Kidney (tissue), 13 donors: ENCODE measurements at regions not wholly inside any gene's neighbourhood (a gene's known extent, or its start where the extent isn't known, plus 50 kb on each side); places are given as distances from the start of the nearest gene placed in this dataset.

Source experiments
- DNase-seq, 5 donors: peaks; one replicate each; pipeline ENCODE4 v3.0.0-alpha.2; 2013 to 2020
- FAIRE-seq: peaks from 2 replicates; lab custom pipeline; 2012; peaks lifted over from hg19 to GRCh38; lab: Jason Lieb, UNC
- H3K27ac ChIP-seq, 2 donors: one replicate each; pipeline ENCODE4 v1.7.0; 2013; ENCODE audit warnings: low read depth in 2 of 2, low read length in 2 of 2, inconsistent platforms in 1 of 2
- H3K27me3 ChIP-seq: one replicate; pipeline ENCODE4 v1.7.1; 2013; ENCODE audit warnings: low read length, inconsistent platforms; ENCODE audit not compliant: control insufficient read depth, insufficient read depth
- H3K36me3 ChIP-seq, 3 donors: one replicate each; pipeline versions ENCODE4 v1.7.0 to v1.7.1; 2013; ENCODE audit warnings: low read length in 3 of 3, control low read depth in 1 of 3, inconsistent platforms in 1 of 3; ENCODE audit not compliant: insufficient read depth in 3 of 3, control insufficient read depth in 2 of 3
- H3K4me1 ChIP-seq, 3 donors: one replicate each; pipeline versions ENCODE4 v1.7.0 to v1.7.1; 2013; ENCODE audit warnings: low read length in 3 of 3, inconsistent platforms in 1 of 3, low read depth in 1 of 3; ENCODE audit not compliant: control insufficient read depth in 2 of 3, insufficient read depth in 2 of 3
- H3K4me3 ChIP-seq, 3 donors: one replicate each; pipeline versions ENCODE4 v1.7.0 to v1.8.1; 2013; ENCODE audit warnings: low read length in 3 of 3, control low read depth in 1 of 3, inconsistent platforms in 1 of 3
- H3K9ac ChIP-seq, 3 donors: one replicate each; pipeline versions ENCODE4 v1.7.0 to v1.7.1; 2013; ENCODE audit warnings: low read length in 3 of 3, control low read depth in 1 of 3, inconsistent platforms in 1 of 3
- H3K9me3 ChIP-seq, 3 donors: one replicate each; pipeline versions ENCODE4 v1.7.0 to v1.7.1; 2013; ENCODE audit warnings: low read length in 3 of 3, control low read depth in 1 of 3, inconsistent platforms in 1 of 3; ENCODE audit not compliant: control insufficient read depth in 2 of 3, insufficient read depth in 1 of 3
- intact Hi-C: fragments of 100-400 bp; cut with DNase I; formaldehyde crosslinking; loops from one replicate; pipeline ENCODE4 v1.11.1; 2022
- TF ChIP-seq, protein P1 (sequence below): IDR thresholded peaks from 3 replicates; pipeline ENCODE4 v1.5.1; 2012; ENCODE audit warnings: mild to moderate bottlenecking, moderate library complexity, borderline replicate concordance; ENCODE audit not compliant: insufficient read depth; ENCODE audit errors: extremely low read depth
- donor health status: control.
- donor health status: control.
- donor health status: control.
- donor health status: control.
- donor health status: control.
- donor health status: DM: yes; HTN: yes; CAD: no.
- donor health status: Normal renal cell carcinoma (clear cell type).

GRCh38 chr3:190984502-190985244 is 122.2 kb upstream of the GMNC start:
- Histone ChIP-seq H3K27ac (no peak overlapping the region), H3K9ac (no peak overlapping the region), H3K27me3 (no peaks in the 10 kb centered on the region), H3K4me1 (no peaks in the 10 kb centered on the region), H3K36me3 (no peaks in the 10 kb centered on the region), H3K9me3 (peaks cover 0 to 3% (median 0%) of the 10 kb centered on the region in 3 donors), H3K4me3 (no peak overlapping the region)
- DNase-seq (no peak), FAIRE-seq (no peak)
- intact Hi-C loops = no loop called here
- TF ChIP-seq, protein P1, sequence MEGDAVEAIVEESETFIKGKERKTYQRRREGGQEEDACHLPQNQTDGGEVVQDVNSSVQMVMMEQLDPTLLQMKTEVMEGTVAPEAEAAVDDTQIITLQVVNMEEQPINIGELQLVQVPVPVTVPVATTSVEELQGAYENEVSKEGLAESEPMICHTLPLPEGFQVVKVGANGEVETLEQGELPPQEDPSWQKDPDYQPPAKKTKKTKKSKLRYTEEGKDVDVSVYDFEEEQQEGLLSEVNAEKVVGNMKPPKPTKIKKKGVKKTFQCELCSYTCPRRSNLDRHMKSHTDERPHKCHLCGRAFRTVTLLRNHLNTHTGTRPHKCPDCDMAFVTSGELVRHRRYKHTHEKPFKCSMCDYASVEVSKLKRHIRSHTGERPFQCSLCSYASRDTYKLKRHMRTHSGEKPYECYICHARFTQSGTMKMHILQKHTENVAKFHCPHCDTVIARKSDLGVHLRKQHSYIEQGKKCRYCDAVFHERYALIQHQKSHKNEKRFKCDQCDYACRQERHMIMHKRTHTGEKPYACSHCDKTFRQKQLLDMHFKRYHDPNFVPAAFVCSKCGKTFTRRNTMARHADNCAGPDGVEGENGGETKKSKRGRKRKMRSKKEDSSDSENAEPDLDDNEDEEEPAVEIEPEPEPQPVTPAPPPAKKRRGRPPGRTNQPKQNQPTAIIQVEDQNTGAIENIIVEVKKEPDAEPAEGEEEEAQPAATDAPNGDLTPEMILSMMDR = no peak

- H3K36me3 ChIP-seq = no peaks in the 10 kb centered on the region
- TF ChIP-seq, protein P1 = no peak
- H3K4me1 ChIP-seq = no peaks in the 10 kb centered on the region
- no peak overlapping the region for H3K27ac ChIP-seq
- DNase-seq = no peak
- H3K27me3 ChIP-seq = no peaks in the 10 kb centered on the region
- no peak overlapping the region for H3K9ac ChIP-seq
- H3K9me3 ChIP-seq = peaks cover 0 to 3% (median 0%) of the 10 kb centered on the region in 3 donors
- intact Hi-C loops = no loop called here
- no peak overlapping the region for H3K4me3 ChIP-seq
- no peak for FAIRE-seq
Measured at GRCh38 chr3:190983875-190984274, 121.4 kb upstream of the GMNC start.

DNA sequence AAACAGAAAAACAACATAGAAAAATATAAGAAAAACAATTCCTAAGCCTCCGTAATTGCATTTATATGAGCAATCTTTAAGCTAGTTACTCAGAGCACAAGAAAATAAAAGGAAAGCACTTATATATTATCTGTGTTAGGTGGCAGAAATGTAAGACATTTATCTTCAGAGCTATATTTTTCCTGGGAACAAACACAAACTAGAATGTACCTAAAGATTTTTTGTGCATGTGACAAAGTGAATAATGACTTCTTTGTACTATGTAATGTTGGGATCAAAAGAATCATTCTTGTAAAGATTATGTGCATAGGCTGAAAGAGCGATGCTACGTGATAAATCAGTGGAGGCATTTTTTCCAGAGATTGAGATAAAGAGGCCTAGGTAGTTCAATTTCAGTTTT is 111.3 kb upstream of the GMNC start:
- H3K27me3 ChIP-seq = no peaks in the 10 kb centered on the region
- no peak overlapping the region for H3K9ac ChIP-seq
- intact Hi-C loops = no loop called here
- H3K36me3 ChIP-seq = no peaks in the 10 kb centered on the region
- DNase-seq (no peak), FAIRE-seq (no peak)
- no peaks in the 10 kb centered on the region for H3K9me3 ChIP-seq
- no peak overlapping the region for H3K27ac ChIP-seq
- TF ChIP-seq, protein P1 = no peak
- H3K4me1 ChIP-seq = no peaks in the 10 kb centered on the region
- H3K4me3 ChIP-seq = no peak overlapping the region
